ENCODE measurements at regions not wholly inside any gene's neighbourhood (a gene's known extent, or its start where the extent isn't known, plus 50 kb on each side); places are given as distances from the start of the nearest gene placed in this dataset.

GRCh38 chr5:145499483-145499882, 335.7 kb downstream of the PRELID2 start:
- DNase-seq: no peak

DNA sequence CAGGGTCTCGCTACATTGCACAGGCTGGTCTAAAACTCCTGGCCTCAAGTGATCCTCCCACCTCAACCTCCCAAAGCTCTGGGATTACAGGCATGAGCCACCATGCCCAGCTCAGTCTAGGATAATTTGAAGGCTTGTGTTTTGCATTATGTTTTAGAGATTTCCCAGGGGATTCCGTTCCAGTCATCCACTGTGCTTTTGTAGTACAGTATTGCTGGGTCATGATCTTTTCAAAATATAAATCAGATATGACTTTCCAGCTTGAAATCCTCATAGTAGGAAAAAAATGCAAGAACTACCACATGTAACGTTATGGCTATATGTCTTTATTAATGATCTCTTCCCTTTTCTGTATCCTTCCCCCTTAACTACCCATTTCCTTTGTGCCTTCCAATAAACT, 338.1 kb downstream of the PRELID2 start:
- no peak for DNase-seq

DNA sequence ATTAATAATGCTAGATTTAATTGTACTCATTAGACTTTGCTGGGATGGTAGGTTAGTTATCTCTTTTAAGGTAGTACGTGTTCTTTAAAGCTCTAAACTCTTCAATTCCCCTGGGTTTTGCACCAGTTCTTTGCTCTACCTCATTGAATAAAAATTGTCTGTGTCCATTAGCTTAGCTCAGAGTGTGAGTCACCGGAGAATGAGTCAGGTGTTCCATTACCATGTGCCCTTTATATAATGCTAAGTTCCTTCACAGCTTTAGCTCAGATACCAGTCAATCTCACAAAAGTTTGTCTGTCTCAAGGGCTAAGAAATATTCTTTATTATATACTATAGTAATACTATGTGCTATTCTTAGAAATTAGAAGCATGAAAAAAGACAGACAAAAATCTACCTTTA, 339.4 kb downstream of the PRELID2 start:
- DNase-seq: no peak

DNA sequence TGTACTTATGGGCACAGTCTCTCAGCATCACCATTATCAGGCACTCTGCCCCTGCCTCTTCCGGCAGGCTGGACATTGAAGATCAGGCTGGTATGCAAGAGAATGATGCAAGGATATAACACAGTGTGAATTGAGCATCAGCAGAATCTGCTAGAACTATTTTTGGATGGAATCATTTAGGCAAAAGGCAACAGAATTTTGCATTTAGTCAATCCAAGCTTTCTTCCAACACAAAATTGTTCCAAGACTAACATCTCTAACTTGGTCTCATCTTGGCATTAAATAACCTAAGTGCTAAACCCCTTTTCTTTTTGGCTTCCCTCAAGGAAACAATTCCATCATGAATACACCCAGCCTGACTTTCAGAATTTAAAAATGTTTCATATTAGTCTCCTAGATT, 339.9 kb downstream of the PRELID2 start:
- DNase-seq: no peak

DNA sequence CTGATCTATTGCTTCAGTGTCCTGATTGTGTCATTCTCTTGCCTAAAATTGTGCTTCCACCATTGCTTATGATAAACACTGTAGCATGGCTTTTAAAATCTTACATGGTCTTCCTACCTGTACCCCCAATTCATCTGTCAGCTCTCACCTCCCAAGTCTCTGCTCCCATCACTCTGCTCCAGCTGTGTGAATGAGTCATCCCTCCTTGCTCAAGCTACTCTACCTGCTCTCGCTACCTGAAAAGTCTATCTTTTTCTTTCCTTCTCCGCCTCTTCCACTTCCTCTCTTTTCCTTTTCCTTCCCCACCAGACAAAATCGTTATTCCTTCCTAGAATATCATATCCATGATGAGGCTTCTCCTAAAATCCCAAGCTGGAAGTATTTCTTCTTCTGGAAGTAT, 341.7 kb downstream of the PRELID2 start:
- no peak for DNase-seq

GRCh38 chr5:145489516-145489915, 345.6 kb downstream of the PRELID2 start:
- DNase-seq: no peak

- no peak for DNase-seq
Observed at GRCh38 chr5:145484158-145484557, 351.0 kb downstream of the PRELID2 start.

DNA sequence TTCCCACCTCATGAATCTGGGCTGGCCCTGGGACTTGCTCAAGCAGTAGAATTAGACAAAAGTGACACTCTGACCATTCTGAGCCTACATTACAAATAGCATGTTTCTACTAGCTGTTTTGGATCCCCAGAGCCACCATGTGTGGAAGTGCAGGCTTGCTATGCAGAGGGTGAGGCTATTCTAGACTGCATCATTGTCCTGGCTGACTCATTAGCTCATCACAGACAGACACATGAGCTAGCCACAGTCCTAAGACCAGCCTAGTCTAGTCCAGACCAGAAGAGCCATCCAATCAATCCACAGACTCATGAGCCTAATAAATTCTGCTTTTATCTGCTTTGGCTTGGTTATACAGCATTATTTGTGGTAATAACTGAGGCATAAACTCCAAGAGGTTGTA, 351.9 kb downstream of the PRELID2 start:
- DNase-seq: no peak

DNA sequence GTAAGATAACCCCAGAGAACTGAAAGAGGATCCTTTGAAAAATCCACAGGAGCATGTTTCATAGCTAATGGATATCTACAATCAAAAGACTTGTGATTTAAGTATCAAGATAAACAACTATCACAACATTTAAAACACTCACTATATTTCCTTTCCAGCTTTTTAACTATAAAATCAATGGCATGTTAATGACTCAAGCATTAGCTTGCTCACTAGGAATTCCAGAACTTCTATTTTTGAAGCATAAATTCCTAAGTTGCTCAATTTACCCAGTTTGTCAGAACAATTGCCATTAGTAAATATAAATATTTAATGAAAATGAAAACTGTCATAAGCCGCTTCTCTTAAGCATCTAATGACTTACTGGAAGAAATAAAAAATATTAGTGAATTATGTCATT, 355.3 kb downstream of the PRELID2 start:
- no peak for DNase-seq

DNA sequence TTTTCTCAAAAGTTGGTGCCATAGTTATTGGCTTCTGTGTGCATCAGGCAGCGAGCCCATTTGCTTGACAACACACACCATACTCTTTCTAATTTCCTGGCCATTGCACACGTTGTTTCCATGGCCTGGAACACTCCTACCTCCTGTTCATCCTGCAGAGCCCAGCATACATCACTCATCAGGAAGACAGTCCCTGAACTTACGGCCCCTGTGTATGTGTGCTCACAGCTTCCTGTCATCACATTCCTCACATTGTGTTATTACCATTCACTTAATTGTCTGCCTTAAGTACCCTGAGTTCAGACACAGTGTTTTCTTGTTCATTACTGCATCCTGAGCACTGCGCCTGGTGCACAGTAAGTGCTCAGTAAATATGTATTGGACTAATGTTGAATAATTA, 355.9 kb downstream of the PRELID2 start:
- no peak for DNase-seq

DNA sequence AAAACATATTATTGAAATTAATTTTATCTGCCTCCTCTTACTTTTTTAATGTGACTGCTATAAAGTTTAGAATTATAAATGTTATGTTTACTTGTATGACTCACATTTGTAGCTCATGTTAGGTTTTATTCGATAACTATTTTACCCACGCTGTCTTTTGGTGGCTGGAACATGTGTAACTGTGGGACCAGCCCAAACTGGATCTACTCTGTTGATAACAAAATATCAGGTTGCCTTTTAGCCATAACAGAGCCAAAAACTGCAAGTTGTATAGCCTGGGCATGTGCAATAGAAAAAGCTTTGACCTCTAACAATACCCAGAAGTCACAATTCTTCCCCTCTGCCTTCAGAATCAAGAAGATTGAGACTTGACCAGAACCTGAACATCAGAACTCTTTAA, 356.5 kb downstream of the PRELID2 start:
- DNase-seq: no peak

GRCh38 chr5:145473042-145473642, 362.0 kb downstream of the PRELID2 start:
- no peak for DNase-seq

DNA sequence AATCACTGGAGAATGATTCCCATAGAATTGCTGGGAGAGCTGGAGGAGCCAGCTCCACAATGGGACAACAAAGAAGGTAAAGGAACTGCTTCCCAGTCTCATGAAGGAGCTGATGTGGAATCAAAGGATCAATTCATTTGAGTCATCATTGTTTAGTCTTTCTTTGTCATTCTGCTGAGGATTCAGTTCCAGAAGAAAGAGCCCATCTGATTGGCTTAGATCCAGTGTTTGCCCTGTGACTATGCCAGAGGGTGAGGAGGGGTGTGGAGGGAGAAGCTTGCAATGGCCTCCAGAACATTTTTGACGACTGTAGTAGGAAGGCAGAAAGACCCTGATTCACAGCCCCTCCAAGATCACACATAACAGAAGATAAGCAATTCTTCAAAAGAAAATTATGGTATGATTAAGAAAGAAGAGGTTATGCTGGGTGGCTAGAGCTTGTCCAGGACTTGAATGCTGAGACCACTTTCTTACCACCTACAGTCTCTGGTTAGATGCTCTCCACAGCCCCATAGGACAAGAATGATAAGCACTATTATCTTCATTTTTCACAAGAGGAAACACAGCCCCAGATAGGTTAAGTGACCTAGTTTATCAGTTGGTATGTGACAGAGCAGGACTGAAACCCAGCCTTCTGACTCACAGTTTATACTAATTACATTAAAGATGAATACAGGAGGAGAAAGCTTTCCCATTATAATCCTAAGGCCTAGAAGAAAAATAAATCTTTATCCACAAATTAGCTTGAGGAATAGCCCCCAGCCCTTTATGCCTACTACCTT, 363.1 kb downstream of the PRELID2 start:
- no peak for DNase-seq

GRCh38 chr5:145471026-145471425, 364.1 kb downstream of the PRELID2 start:
- DNase-seq: no peak

- DNase-seq: no peak
Observed at GRCh38 chr5:145470396-145470979, 364.7 kb downstream of the PRELID2 start.

GRCh38 chr5:145467446-145467845, 367.7 kb downstream of the PRELID2 start:
- DNase-seq: no peak

- DNase-seq: no peak
Observed at GRCh38 chr5:145466533-145466932, 368.6 kb downstream of the PRELID2 start.

DNA sequence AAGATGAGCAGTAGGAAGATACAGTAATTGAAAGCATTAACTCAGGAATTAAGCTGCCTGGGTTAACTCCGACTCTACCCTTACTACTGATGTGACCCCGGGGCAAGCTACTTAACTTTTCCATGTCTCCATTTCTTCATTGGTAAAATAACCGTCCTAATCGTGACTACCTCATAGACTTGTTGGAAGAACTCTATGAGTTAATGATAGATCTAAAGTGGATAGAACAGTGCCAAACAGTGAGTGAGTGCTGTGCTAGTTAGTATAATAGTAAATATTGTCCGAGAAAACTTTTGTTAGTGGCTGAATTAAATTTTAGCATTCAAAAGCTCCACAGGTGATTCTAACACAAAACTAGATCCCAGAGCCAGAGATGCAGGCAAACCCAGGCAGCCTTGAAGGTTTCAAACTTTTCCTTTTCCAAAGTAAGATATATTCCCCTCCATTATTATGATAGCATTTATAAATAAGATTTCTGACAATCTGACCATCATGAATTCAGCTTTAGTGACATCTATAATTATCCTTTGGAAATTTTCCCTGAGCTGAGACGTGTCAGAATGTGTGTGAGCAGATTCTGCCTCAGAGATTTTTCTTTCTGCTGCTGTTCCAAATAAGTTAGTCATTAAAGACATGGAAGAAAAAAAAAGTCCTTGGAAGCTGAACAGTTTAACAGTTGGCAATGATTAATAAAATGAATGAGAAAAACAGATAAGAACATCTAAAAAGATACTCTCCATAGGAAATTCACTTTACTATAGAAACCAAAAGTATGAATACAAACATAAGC, 369.5 kb downstream of the PRELID2 start:
- DNase-seq: no peak

DNA sequence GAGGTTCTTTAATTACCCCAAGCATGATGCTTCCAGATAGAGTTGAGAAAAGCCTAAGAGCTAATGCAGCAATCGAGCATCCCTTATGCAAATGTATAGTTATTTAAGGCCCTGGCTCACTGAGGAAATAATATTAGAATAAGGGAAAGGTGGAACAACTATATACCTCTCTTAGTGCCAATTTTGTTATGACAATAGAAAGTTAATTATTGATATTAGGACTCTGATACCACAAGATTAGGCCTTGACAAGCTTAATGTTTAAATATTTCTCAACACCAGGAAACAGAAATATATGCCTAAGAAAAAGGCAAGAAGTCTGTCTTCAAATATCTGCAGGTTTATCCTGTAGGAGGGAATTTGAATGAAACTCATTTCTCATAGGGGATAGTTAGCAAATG, 371.0 kb downstream of the PRELID2 start:
- no peak for DNase-seq

- no peak for DNase-seq
Observed at GRCh38 chr5:145463634-145464033, 371.5 kb downstream of the PRELID2 start.

- DNase-seq: no peak
Observed at GRCh38 chr5:145462525-145462924, 372.6 kb downstream of the PRELID2 start.

GRCh38 chr5:145450286-145450885, 384.8 kb downstream of the PRELID2 start:
- DNase-seq: no peak

GRCh38 chr5:145449794-145450193, 385.3 kb downstream of the PRELID2 start:
- no peak for DNase-seq

All from NCI-H187 treated with DMSO at 0.1 percent for 48 hours (cell line).